GM21619 (cell line): ENCODE measurements at regions not wholly inside any gene's neighbourhood (a gene's known extent, or its start where the extent isn't known, plus 50 kb on each side); places are given as distances from the start of the nearest gene placed in this dataset.

Experiments
- ATAC-seq: cut with Tn5 transposase; IDR thresholded peaks from one replicate; pipeline ENCODE4 v1.9.1; 2021; ENCODE audit not compliant: unreplicated experiment

GRCh38 chr2:106941372-106941993 lies 55.5 kb upstream of the ST6GAL2 start:
- no peak for ATAC-seq

GRCh38 chr2:106943468-106944200 lies 57.7 kb upstream of the ST6GAL2 start:
- no peak for ATAC-seq

GRCh38 chr2:106944215-106944614 lies 58.2 kb upstream of the ST6GAL2 start:
- no peak for ATAC-seq

- no peak for ATAC-seq
Observed at GRCh38 chr2:106948540-106948939, 62.6 kb upstream of the ST6GAL2 start.

GRCh38 chr2:106953236-106953635 lies 67.3 kb upstream of the ST6GAL2 start:
- ATAC-seq = no peak

- ATAC-seq = no peak
Observed at GRCh38 chr2:106953779-106954178, 67.8 kb upstream of the ST6GAL2 start.

GRCh38 chr2:106954304-106954703 lies 68.3 kb upstream of the ST6GAL2 start:
- no peak for ATAC-seq

- ATAC-seq = no peak
Observed at GRCh38 chr2:106956416-106956815, 70.4 kb upstream of the ST6GAL2 start.

- no peak for ATAC-seq
Observed at GRCh38 chr2:106956879-106957278, 70.9 kb upstream of the ST6GAL2 start.

- ATAC-seq = no peak
Observed at GRCh38 chr2:106959975-106960682, 74.2 kb upstream of the ST6GAL2 start.

GRCh38 chr2:106960683-106961161 lies 74.8 kb upstream of the ST6GAL2 start:
- ATAC-seq = no peak

GRCh38 chr2:106961328-106961727 lies 75.4 kb upstream of the ST6GAL2 start:
- no peak for ATAC-seq

GRCh38 chr2:106963156-106963555 lies 77.2 kb upstream of the ST6GAL2 start:
- no peak for ATAC-seq

- no peak for ATAC-seq
Observed at GRCh38 chr2:106963893-106964292, 77.9 kb upstream of the ST6GAL2 start.

- ATAC-seq = no peak
Observed at GRCh38 chr2:106965611-106966010, 79.6 kb upstream of the ST6GAL2 start.

GRCh38 chr2:106969777-106970176 lies 83.8 kb upstream of the ST6GAL2 start:
- no peak for ATAC-seq

GRCh38 chr2:106970471-106971261 lies 84.7 kb upstream of the ST6GAL2 start:
- ATAC-seq = no peak

- no peak for ATAC-seq
Observed at GRCh38 chr2:106972782-106973181, 86.8 kb upstream of the ST6GAL2 start.

GRCh38 chr2:106974891-106975290 lies 88.9 kb upstream of the ST6GAL2 start:
- ATAC-seq = no peak

GRCh38 chr2:106975641-106976040 lies 89.7 kb upstream of the ST6GAL2 start:
- ATAC-seq = no peak

- ATAC-seq = no peak
Observed at GRCh38 chr2:106976548-106976947, 90.6 kb upstream of the ST6GAL2 start.
